ENCODE measurements at regions not wholly inside any gene's neighbourhood (a gene's known extent, or its start where the extent isn't known, plus 50 kb on each side); places are given as distances from the start of the nearest gene placed in this dataset.

- DNase-seq (ENCODE audit: low spot score) = no peak
- no peak for TF ChIP-seq CTCF (conservative IDR thresholded peaks at IDR 0.05; ENCODE audit: low read depth)
- H3K27ac ChIP-seq = no peak overlapping the region
- ChIA-PET POLR2A (ENCODE audit: low non-redundant PET) (no interaction called here), CTCF (no interaction called here)
Measured at GRCh38 chr14:71179066-71179465, 271.8 kb downstream of the PCNX1 start.

- CTCF ChIA-PET = no interaction called here
- POLR2A ChIA-PET (ENCODE audit: low non-redundant PET) = no interaction called here
- no peak overlapping the region for H3K27ac ChIP-seq
- no peak for TF ChIP-seq CTCF (conservative IDR thresholded peaks at IDR 0.05; ENCODE audit: low read depth)
- DNase-seq (ENCODE audit: low spot score) = no peak
Measured at GRCh38 chr14:71180397-71180796, 273.1 kb downstream of the PCNX1 start.

GRCh38 chr14:71181215-71182003, 274.1 kb downstream of the PCNX1 start:
- DNase-seq (ENCODE audit: low spot score) = no peak
- no peak for TF ChIP-seq CTCF (conservative IDR thresholded peaks at IDR 0.05; ENCODE audit: low read depth)
- no peak overlapping the region for H3K27ac ChIP-seq
- ChIA-PET POLR2A (ENCODE audit: low non-redundant PET) (no interaction called here), CTCF (no interaction called here)

GRCh38 chr14:71183876-71184689, 276.8 kb downstream of the PCNX1 start:
- no peak for TF ChIP-seq CTCF (conservative IDR thresholded peaks at IDR 0.05; ENCODE audit: low read depth)
- H3K27ac ChIP-seq = no peak overlapping the region
- no peak for DNase-seq (ENCODE audit: low spot score)
- ChIA-PET CTCF (no interaction called here), POLR2A (ENCODE audit: low non-redundant PET) (no interaction called here)

GRCh38 chr14:71185637-71186036, 278.4 kb downstream of the PCNX1 start:
- no peak for DNase-seq (ENCODE audit: low spot score)
- no peak for TF ChIP-seq CTCF (conservative IDR thresholded peaks at IDR 0.05; ENCODE audit: low read depth)
- no peak overlapping the region for H3K27ac ChIP-seq
- CTCF ChIA-PET = no interaction called here
- POLR2A ChIA-PET (ENCODE audit: low non-redundant PET) = no interaction called here

GRCh38 chr14:71187633-71188356, 280.5 kb downstream of the PCNX1 start:
- ChIA-PET POLR2A (ENCODE audit: low non-redundant PET) (no interaction called here), CTCF (interaction anchor here (0.6 kb wide), 1 partner anchor 550 kb away, joined by 5 read pairs; no protein-coding TSS in a partner anchor)
- DNase-seq (ENCODE audit: low spot score) = no peak
- TF ChIP-seq CTCF (conservative IDR thresholded peaks at IDR 0.05; ENCODE audit: low read depth) = no peak
- H3K27ac ChIP-seq = no peak overlapping the region
